T-helper 2 cell treated with Interferon-gamma antibody and Interleukin-4, amounts not matched to agents 100 ng/mL and 5 ng/mL, for 36 hours (primary cell): ENCODE measurements at regions not wholly inside any gene's neighbourhood (a gene's known extent, or its start where the extent isn't known, plus 50 kb on each side); places are given as distances from the start of the nearest gene placed in this dataset.
"Not testable (repeated sequence)": the region's sequence is repeated elsewhere in the genome, so short reads cannot be mapped to it uniquely, and the experiment has no call there.

Experiments used
- intact Hi-C: fragments of 100-400 bp; cut with micrococcal nuclease; formaldehyde crosslinking; loops from one replicate; pipeline ENCODE4 v1.15.1; 2023

DNA sequence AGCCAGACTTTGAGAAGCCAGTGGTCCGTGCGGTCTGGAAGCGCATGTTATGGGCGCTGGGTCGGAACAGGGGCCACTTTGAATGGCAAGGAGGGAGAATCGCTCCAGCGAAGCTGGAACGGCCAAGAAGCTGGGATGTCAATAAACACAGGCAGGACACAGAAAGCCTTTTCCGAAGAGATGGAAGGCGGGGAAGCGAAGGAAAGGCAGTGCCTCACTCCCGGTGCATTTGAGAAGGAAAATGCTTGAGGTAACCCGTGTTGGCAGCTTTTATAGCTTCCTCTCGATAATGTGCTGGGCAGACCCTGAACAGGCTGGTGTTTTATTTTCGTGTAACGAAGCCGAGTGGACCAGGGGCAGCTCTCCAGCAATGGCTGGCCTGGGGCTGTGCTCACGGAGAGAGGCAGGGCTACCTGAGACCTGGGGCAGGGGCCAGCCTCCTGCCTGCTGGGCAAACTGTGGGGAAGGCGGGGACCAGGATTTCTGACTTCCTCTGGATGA lies 84.2 kb upstream of the SPRY4 start:
- intact Hi-C loops, result no loop called here

DNA sequence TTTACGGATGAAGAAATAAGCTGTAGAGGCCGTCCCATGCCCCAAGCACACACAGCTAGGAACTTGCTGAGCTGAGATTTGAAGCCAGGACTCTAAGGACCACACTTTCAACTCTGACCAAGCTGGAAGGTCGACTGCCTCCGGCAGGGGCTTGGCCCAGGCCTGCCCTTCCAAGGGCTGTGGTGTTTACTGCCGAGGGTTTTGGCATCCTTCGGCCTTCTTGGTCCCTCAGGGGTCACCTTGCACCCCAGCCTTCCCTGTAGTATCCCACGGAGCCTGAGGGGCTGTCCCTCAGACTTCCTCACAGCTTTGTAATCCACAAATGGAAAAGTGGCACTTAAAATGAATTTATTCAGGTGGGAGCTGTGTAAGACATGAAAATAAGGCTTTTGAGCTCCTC lies 83.7 kb upstream of the SPRY4 start:
- intact Hi-C loops, result no loop called here

DNA sequence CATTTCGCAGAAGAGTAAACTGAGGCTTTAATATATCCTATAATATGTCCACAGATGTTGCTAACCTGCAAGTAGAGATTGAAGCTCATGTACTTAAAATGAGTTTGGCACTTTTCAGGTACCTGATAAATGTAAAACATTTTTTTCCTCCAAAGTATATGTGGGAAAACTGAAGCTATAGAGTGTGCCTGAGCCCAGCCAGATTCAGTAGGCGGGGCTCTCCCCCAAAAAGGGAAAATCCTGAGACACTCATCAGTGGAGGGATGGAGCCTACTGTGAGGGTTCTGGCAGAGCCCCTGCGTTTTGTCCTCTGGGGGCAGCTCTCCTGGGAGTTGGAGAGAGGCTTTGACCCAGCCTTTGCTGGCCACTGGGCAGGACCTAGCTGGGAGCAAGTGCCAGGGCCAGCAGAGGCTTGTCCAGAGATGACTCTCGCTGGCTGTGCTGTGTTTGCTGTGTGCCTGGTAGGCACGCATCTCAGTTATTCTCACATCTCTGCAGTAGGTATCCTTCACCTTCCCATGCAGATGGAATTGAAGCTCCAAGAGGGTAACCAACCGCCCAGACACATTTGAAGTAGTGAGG lies 81.1 kb upstream of the SPRY4 start:
- intact Hi-C loops, result no loop called here

DNA sequence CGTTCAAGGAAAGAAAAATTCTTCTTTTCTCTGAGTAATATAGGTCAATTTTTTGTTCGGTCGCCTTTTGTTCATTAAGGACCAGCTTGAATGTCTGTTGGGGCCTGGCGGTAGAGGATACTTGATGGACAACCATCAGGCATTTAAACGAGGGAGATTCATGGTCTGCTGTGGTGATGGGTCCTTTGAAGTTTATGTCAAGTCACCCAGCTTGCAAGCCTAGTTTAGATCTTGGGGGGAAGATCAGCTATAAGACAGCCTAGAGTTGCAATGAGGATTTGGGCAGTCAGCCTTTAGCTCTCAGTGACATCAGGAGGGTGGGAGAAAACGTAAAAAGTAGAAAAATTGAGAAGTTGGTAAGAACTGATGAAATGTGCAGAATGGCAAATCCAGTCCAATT lies 80.2 kb upstream of the SPRY4 start:
- intact Hi-C loops, result no loop called here

DNA sequence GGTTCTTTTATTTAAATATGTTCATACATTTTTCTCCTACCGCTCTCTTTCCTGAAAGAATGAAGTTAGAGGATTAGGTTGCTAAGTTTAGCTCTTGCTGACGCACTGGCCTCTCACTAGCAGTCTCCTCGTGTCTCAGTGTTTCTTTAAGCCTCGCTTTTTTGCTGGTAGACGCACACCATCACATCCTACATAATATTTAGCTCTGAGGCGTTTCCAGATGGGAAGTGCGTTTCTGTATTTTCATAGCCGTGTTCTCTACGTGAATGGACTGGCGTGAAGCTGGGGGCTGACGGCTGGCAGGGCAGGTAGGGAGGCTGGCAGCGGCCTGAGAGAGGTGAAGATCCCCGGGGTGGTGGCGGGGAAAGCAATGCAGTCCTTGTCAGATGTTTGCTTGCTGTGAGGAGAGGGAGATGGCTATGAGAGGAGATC lies 79.2 kb upstream of the SPRY4 start:
- intact Hi-C loops, result no loop called here

DNA sequence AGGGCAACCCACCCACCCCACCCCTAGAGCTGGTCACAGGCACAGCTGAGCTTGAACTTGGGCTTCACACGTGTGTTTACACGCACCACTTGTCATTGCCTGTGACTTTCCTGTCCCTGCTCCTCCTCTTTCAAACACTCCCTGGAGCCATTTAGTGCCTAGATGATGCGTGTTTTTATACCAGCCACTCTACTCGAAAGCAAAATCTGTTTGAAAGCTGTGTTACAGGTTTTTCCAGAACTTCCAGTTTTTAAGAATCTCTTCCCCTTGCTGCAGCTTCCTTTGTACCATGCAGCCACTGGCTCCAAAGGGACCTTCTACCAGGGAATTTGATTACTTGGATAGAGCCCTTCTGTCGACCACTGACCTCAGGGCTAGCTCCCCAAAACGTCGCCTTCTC lies 78.8 kb upstream of the SPRY4 start:
- intact Hi-C loops, result no loop called here

DNA sequence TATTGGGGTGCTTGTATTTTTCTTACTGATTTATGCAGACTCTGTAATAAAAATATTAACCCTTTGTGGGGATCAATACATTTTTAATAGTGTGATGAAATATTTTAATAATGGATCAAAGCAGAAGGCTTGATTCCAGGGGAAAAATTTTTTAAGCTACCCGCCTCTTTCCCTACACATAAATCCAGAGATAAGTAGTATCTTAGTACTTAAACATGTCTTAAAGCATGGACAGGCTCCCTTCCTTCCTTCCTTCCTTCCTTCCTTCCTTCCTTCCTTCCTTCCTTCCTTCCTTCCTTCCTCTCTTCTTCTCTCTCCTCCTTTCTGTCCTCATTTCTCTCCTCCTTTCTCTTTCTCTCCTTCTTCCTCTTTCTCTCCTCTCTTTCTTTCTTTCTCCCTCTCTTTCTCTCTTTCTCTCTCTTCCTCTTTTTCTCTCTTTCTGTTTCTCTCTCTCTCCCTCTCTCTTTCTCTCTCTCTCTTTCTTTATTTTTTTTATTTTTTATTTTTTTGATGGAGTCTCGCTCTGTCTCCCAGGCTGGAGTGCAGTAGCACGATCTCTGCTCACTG lies 78.0 kb upstream of the SPRY4 start:
- intact Hi-C loops, result no loop called here

DNA sequence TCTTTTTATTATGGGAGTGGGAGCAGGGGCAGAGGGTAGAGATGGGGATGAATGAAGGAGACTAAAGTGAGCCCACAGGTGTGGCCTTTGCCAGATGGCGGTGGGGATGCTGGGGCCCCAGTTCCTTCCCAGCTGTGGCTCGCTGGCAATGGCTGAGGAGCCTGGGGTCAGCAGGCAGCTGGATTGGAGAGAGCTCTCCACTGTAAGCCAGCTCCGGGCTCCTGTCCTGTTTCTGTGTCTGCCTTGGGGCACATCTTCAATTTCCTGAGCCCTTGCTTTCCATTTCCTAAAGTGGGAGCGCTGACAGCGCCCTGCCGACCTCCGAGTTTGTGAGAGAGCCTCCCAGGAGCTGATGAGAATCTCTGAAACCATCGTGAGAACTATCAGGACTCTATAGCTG lies 75.6 kb upstream of the SPRY4 start:
- intact Hi-C loops, result no loop called here

DNA sequence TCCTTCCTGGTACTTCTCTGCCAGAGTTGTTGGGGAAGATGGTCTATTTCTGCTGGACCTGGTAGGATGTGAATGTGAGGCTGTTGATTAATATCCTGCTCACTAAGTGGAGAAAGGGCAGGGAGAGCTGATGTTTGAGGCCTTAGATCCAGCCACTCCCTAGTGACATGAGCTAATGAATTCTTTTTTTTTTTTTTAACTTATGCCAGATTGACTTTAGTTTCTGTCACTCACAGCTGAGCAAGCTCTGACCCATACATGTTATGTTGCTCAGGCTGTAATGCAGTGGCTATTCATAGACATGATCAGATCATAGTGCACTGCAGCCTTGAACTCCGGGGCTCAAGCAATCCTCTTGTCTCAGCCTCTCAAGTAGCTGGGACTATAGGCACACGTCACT lies 75.1 kb upstream of the SPRY4 start:
- intact Hi-C loops, result no loop called here

DNA sequence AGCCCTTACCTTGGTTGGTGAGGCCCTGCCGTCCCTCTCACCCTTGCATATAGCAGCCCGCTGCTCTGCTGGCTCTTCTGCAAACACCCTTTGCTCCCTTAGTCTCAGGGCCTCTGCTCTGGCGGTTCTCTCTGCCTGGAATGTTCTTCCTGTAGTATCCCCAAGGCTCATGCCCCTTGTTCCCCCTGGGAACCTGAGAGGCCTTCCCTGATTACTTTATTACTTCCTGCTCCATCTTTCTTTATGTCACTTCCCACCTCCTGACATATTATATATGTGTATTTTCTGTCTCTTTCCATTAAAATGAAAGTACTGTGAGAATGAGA lies 73.9 kb upstream of the SPRY4 start:
- intact Hi-C loops, result no loop called here

DNA sequence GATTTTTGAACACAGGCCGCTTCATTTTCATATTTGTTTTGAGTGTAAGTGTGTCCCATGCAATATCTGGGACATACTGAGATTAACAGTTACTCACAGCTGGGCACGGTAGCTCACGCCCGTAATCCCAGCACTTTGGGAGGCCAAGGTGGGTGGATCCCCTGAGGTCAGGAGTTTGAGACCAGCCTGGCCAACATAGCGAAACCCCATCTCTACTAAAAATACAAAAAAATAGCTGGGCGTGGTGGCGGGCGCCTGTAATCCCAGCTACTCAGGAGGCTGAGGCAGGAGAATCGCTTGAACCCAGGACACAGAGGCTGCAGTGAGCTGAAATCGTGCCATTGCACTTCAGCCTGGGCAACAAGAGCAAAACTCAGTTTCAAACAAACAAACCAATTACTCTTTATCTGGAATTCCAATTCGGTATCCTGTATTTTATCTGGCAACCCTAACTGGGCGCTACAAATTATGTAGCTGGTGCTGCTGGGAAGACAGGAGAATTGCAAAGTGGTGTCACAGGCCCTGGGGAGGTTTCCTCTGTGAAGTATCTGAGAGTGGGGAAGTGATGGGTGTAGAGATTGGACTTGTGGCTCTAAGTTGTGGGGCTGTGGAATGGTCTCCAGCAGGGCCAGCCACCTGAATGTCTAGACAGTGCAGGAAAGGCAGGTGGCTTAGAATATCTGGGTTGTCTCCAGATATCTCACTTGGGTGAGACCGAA lies 73.3 kb upstream of the SPRY4 start:
- intact Hi-C loops, result not testable (repeated sequence)

DNA sequence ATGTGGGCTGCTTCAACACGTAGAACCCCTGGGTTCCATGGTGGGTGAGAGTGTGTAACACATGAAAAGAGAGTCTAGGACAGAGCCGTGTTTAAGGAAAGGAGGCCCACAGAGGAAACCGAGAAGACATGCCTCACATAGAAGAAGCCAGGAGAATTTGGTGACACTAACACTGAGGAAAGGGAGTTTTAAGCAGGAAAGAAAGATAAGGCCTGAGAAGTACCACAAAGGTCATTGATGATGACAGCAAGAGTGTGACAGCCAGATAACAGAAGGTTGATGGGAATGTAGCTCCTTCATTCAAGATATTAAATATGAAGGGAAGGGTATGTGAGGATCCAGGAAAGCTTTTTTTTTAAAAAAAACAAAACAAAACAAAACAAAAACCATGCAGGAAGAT lies 72.4 kb upstream of the SPRY4 start:
- intact Hi-C loops, result no loop called here

DNA sequence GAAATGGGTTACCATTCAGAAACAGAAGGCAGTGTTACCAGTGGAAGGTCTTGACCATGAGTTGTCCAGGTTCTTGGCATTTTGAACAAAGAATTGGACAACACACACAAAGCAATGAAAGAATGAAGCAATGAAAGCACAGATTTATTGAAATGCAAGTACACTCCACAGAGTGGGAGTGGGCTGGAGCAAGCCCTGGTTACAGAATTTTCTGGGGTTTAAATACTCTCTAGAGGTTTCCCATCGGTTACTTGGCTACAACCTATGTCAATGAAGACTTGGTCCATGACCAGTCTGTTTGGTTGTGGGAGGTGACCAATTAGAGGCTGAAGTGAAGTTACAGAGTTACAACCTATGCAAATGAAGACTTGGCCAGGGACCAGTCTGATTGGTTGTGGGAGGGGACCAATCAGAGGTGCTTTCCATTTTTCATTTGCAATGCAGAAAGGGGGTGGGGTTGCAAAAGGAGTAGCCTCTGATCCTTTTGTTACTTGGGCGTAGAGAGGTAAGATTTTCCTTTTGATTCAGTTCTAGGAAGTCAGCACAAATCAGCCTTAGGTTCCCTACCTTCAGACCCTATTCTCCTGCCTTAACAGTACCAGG lies 71.7 kb upstream of the SPRY4 start:
- intact Hi-C loops, result no loop called here

DNA sequence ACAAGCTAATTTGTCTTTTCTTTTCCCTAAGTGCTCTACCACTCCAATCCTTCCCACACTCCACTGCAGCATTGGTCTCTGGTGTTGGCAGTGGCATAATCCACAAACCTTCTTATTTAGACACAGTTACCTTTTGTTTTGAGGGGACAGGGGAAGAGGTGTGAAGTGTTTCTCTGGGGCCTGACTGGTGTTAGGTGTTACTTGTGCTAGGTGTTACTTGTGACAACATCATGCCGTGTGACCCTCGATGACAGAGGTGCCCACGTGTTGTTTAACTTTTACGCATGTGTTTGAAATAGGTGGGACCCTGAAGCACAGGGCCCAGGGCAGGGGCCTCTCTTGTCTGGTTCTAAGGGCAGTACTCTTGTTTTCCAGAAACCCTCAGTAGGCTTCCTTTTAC lies 70.5 kb upstream of the SPRY4 start:
- intact Hi-C loops, result no loop called here

DNA sequence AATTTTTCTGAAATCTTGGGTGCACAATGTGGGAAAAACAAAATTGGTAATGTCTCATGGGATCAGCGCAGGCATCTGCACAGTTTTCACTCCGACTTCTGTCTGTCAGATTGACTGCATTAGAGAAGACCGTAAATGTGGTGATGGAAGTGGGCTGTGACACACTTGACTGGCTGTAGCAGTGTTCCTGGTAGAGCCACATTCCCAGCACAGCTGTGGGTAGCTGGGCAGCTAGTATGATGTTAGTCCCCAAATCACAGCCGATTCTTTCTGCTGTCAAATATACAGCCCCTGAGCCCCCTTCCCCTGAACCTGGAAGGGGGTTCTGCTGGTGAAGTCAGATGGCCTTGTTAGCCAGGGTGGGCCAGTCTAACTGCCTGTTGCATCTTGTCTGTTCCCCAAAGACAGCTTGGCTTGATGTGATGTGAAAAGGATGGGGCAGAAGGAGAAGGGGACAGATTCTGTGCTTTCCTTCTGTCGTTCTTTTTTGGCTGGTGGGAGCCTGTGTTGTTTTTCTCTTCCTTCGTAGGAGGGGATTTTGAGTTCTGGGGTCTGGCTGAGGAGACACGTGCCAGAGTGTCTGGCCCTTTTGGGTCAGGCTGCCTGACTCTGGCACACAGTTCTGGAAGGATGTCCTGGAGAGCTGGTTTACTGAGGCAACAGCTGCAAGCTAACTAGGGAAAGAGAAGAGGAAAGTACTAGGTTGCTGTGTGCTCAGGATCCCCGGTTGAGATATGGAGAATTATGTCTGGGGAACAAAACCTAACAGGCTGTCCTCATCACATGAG lies 66.4 kb upstream of the SPRY4 start:
- intact Hi-C loops, result no loop called here

DNA sequence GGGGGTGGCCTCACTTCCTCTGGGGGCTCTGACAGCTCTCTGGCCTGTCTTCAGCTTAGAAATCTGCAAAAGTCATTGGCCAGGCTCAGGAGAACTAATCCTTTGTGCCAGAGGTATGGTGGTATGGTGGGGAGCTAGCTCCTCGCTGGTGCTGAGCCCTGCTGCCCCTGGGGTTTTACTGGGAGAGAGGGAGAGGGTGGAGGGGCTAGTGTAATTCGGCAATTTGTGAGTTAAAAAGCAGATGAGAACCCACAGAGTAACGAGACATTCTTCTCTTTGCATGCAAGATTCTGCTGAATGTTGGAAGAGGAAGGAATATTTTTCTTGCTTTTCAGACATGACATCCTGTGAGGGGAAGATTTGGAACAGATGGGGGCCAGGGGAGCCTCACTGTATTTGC lies 65.5 kb upstream of the SPRY4 start:
- intact Hi-C loops, result no loop called here

DNA sequence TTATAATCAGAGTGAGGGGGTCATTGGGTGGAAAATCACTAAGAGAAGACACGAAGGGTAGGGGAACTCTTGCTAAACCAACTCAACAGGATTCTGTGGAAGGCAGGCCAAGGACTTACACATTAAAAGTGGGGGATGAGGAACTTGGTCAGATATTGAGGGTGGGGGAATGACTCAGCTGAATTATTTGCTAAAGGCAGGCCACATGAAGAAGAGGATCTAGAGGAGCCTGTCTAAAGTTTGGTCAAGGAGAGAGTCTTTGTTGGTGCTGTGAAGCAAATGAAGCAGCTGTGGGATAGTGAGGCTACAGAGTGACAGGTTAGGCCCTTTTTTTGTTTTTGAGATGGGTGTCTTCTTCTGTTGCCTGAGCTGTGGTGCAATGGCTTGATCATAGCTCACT lies 63.9 kb upstream of the SPRY4 start:
- intact Hi-C loops, result no loop called here

DNA sequence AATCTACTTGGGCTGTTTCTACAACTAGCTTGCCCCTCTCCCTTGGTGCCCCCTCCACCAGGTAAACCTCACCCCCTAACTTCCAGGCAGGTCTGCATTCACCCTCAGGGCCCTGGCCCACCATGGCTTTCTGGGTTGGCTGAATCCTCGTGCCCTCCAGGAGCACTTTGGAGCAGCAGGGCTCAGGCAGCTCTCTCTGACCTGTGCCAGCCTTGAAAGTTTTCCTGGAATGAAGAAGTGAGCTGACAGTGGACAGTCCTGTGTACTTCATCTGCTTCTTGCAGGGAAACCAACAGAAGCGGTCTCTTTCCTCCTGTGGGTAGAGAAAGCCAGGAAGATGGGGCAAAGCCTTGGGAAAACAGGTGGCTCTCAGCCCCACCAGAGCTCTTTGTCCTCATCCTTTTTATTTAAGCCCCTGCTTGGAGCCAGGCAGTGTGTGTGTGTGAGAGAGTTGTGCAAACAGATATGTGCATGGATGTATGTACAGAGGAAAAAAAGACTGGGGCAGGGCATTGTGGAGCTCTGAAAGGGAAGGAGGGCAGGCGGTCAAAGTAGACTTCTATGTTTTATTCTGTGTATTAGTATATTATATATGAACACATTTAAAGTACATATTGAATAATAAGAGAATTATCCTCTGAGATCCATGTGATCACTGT lies 62.3 kb upstream of the SPRY4 start:
- intact Hi-C loops, result no loop called here

DNA sequence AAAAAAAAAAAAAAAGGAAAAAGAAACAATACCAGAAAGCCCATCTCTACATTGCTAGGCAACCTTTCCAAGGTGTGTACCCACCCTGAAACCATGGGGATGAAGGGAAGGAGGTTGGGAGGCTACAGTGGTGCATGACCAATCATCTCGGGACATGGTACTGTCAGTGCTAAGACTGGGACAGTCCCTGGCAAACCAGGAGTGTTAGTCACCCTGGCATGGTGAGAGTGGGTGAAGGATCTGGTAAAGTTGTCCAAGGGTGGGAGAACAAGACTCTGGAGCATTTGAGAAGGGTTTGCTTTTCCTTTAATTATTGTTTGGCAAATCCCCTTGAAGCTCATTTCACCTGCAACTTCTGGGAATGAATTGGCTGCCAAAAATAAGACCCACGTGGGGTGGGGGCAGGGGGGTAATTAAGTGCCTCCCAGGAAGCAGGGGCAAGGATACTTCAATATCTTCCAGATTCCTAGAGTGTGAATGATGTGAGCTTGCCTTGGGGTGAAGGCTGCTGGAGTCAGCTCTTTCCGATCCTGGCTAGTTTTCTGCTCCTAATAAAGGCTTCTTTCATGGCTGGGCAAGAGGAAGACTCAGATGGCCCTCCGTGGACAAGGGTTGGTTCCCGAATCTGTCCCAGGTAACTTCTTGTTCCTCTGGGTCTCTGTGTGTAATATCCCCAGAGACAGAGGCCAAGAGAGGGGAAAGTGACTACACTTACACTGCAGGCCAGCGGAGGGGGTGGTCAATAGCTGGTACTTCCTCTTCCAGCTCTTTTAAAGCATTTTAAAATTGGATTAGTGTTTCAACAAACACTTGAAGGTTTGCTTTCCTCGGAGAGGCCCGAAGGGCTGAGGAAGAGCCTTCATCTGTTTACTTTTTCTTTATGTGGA lies 61.6 kb upstream of the SPRY4 start:
- intact Hi-C loops, result no loop called here

DNA sequence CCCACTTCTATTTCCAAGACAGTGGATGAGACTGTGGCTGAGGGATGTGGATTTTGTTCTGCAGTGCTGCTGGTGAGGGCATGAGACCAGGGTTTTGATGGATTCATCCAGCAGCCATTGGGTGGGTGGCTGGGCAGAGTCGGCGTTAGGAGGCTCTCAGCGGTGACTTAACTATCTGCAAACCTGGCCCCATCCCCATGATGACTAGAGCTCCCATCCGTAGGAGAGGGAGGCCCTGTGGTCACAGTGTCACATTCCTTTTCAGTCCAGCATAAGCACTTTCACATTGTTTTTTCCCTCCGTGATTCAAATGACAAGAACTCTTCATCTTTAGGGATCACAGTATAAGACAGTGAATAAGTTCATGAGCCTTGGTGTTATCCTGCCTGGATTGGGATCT lies 60.4 kb upstream of the SPRY4 start:
- intact Hi-C loops, result no loop called here
